ENCODE measurements at regions not wholly inside any gene's neighbourhood (a gene's known extent, or its start where the extent isn't known, plus 50 kb on each side); places are given as distances from the start of the nearest gene placed in this dataset.

- TF ChIP-seq SRF (IDR thresholded peaks at IDR 0.05; ENCODE audit: low read depth) = no peak
- no peak for TF ChIP-seq EZH2 (IDR thresholded peaks at IDR 0.05)
- TF ChIP-seq ZNF274 (IDR thresholded peaks at IDR 0.05; ENCODE audit: low read depth, low read length) = no peak
- no peak for TF ChIP-seq FOSL1 (IDR thresholded peaks at IDR 0.05; ENCODE audit: low read depth)
- TF ChIP-seq SIN3A (IDR thresholded peaks at IDR 0.05; ENCODE audit: low read depth) = no peak
- TF ChIP-seq EGR1 (IDR thresholded peaks at IDR 0.05; ENCODE audit: low read depth) = no peak
- TF ChIP-seq MAX (IDR thresholded peaks at IDR 0.05) = no peak
- no peak for TF ChIP-seq ZFX (IDR thresholded peaks at IDR 0.05)
- TF ChIP-seq CTCF (IDR thresholded peaks at IDR 0.05 in 2 of 3, conservative IDR thresholded peaks at IDR 0.05 in 1 of 3; ENCODE audit: borderline replicate concordance in 1 of 3, insufficient read depth in 1 of 3, low read depth in 2 of 3, low read length in 2 of 3) = no peak
- TF ChIP-seq ZBTB33 (IDR thresholded peaks at IDR 0.05; ENCODE audit: extremely low read depth, insufficient replicate concordance, low read length) = no peak
- no peak for TF ChIP-seq RAD21 (IDR thresholded peaks at IDR 0.05; ENCODE audit: low read depth)
- no peak for TF ChIP-seq EZH2phosphoT487 (IDR thresholded peaks at IDR 0.05; ENCODE audit: borderline replicate concordance)
- TF ChIP-seq CEBPB (IDR thresholded peaks at IDR 0.05; ENCODE audit: low read depth) = no peak
- TF ChIP-seq ELF1 (IDR thresholded peaks at IDR 0.05; ENCODE audit: borderline replicate concordance, low read depth) = no peak
- H4K20me1 ChIP-seq (ENCODE audit: insufficient read depth) = no peaks in the 10 kb centered on the region
- POLR2A ChIA-PET = no interaction called here
- peaks cover 9% of the 10 kb centered on the region; the same call in 1 of the 2 replicates for H3K79me2 ChIP-seq (ENCODE audit: insufficient read depth, low read length)
- H3K4me1 ChIP-seq (ENCODE audit: control insufficient read depth in 1 of 2, insufficient read depth in 2 of 2, low read length in 2 of 2) = peaks cover under 1 to 3% of the 10 kb centered on the region in 2 experiments; a peak in 3 of 4 replicates
- no TSS peak for BruUV-seq (replicated peaks)
- H3K9ac ChIP-seq (ENCODE audit: low read length) = no peak overlapping the region
- H3K4me2 ChIP-seq (ENCODE audit: low read length) = no peak overlapping the region
- H3K4me3 ChIP-seq (replicated peaks in 1 of 2; ENCODE audit: low read depth in 1 of 2, low read length in 2 of 2) = no peak overlapping the region
- no peaks in the 10 kb centered on the region for H3K9me2 ChIP-seq (ENCODE audit: insufficient read depth)
- no peak for DNase-seq (ENCODE audit: low read depth, low spot score)
- no peaks in the 10 kb centered on the region for H3K9me3 ChIP-seq (ENCODE audit: control insufficient read depth in 1 of 2, insufficient read depth in 1 of 2, low read depth in 1 of 2, low read length in 2 of 2)
- H3K36me3 ChIP-seq (ENCODE audit: control insufficient read depth in 1 of 2, insufficient read depth in 2 of 2, low read length in 2 of 2) = no peaks in the 10 kb centered on the region
- CTCF ChIA-PET = no interaction called here
- no peak for ATAC-seq
- intact Hi-C loops (cut with micrococcal nuclease) = no loop called here
- RAD21 ChIA-PET (ENCODE audit: low non-redundant PET in 1 of 2, low total read pairs in 2 of 2, uncharacterized antibody in 2 of 2, unreplicated experiment in 2 of 2) = no interaction called here
- H3K27ac ChIP-seq (ENCODE audit: low read depth, low read length) = no peak overlapping the region
- no peak overlapping the region for H2AFZ ChIP-seq (ENCODE audit: low read depth, low read length, poor library complexity, severe bottlenecking)
- no peaks in the 10 kb centered on the region for H3K27me3 ChIP-seq (ENCODE audit: insufficient read depth, low read length)
Measured at GRCh38 chr1:201655910-201656309, 117.0 kb downstream of the NAV1 start.
